ENCODE measurements at regions not wholly inside any gene's neighbourhood (a gene's known extent, or its start where the extent isn't known, plus 50 kb on each side); places are given as distances from the start of the nearest gene placed in this dataset.

- no peak for TF ChIP-seq POLR2A (IDR thresholded peaks at IDR 0.05; ENCODE audit: low read depth, low read length)
- TF ChIP-seq POLR2AphosphoS5 (IDR thresholded peaks at IDR 0.05; ENCODE audit: low read depth, low read length): no peak
- TF ChIP-seq TAF1 (IDR thresholded peaks at IDR 0.05; ENCODE audit: borderline replicate concordance, low read depth, low read length): no peak
Observed at GRCh38 chr1:217369271-217369981, 261.5 kb downstream of the GPATCH2 start.

Measured in GM12892 (cell line).